ENCODE measurements at regions not wholly inside any gene's neighbourhood (a gene's known extent, or its start where the extent isn't known, plus 50 kb on each side); places are given as distances from the start of the nearest gene placed in this dataset.

DNA sequence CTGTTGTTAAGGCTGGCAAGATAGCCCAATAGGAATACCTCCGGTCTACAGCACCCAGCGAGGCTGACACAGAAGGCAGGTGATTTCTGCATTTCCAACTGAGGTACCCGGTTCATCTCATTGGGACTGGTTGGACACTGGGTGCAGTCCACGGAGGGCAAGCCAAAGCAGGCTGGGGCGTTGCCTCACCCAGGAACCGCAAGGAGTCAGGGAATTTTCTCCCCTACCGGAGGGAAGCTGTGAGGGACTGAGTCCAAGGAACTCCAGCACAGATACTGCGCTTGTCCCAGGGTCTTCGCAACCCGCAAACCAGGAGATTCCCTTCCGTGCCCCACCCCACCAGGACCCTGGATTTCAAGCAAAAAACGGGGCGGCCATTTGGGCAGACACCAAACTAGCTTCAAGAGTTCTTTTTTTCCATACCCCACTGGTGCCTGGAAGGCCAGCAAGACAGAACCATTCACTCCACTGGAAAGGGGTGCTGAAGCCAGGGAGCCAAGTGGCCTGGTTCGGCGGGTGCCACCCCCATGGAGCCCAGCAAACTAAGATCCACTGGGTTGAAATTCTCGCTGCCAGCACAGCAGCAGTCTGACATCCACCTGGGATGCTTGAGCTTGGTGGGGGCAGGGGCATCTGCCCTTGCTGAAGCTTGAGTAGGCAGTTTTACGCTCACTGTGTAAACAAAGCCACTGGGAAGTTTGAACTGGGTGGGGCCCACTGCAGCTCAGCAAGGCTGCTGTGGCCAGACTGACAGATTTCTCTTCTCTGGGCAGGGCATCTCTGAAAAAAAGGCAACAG lies 647.2 kb downstream of the BNC2 start:
- H3K27ac ChIP-seq: no peak overlapping the region
- TF ChIP-seq ZFX (IDR thresholded peaks at IDR 0.05; ENCODE audit: borderline replicate concordance): no peak

DNA sequence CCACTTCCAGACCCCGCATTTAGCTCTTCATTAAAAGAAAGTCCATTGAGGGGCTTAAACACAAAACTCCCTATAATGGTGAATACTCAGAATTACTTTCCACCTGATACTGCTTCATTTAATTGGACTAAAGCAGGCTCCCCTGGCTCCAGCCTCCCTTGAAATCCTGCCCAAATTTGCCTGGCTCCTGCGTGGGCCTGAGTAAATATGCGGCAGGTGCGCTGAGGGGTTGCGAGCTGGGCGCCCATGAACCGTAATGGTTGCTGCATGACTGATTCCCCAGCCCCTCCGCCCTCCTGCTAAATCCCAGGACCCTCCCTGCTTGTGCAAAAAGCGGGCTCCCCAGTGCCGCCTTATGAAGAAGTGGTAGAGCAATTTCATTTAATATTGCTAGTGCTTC lies 639.7 kb downstream of the BNC2 start:
- no peak overlapping the region for H3K27ac ChIP-seq
- TF ChIP-seq, protein P1, sequence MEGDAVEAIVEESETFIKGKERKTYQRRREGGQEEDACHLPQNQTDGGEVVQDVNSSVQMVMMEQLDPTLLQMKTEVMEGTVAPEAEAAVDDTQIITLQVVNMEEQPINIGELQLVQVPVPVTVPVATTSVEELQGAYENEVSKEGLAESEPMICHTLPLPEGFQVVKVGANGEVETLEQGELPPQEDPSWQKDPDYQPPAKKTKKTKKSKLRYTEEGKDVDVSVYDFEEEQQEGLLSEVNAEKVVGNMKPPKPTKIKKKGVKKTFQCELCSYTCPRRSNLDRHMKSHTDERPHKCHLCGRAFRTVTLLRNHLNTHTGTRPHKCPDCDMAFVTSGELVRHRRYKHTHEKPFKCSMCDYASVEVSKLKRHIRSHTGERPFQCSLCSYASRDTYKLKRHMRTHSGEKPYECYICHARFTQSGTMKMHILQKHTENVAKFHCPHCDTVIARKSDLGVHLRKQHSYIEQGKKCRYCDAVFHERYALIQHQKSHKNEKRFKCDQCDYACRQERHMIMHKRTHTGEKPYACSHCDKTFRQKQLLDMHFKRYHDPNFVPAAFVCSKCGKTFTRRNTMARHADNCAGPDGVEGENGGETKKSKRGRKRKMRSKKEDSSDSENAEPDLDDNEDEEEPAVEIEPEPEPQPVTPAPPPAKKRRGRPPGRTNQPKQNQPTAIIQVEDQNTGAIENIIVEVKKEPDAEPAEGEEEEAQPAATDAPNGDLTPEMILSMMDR (IDR thresholded peaks at IDR 0.05): no peak
- TF ChIP-seq ZFX (IDR thresholded peaks at IDR 0.05; ENCODE audit: borderline replicate concordance): no peak

DNA sequence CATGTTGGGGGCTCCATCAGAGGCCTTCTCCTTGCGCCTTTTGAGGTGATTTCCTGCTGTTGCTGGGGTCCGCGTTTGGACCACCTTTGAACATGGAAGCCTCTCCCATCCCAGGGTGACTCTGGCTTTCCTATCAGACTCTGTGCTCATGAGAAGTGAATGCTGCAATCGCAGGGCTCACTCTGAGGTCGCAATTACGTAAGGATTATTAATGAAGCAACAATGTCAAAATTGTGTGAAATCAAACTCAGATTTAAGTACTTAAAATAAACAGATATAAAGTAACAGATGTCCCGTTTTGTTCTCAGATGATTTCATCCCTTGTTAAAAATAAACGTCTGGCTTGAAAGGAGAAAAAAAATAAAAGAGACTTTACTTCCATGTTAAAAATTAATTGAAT lies 634.2 kb downstream of the BNC2 start:
- no peak overlapping the region for H3K27ac ChIP-seq
- TF ChIP-seq, protein P1 (IDR thresholded peaks at IDR 0.05): no peak
- TF ChIP-seq ZFX (IDR thresholded peaks at IDR 0.05; ENCODE audit: borderline replicate concordance): no peak

- TF ChIP-seq ZFX (IDR thresholded peaks at IDR 0.05; ENCODE audit: borderline replicate concordance): no peak
- TF ChIP-seq, protein P1 (IDR thresholded peaks at IDR 0.05): no peak
- H3K27ac ChIP-seq: no peak overlapping the region
These were observed 633.6 kb downstream of the BNC2 start for GRCh38 chr9:16236882-16237281.

GRCh38 chr9:16238623-16239138 lies 631.8 kb downstream of the BNC2 start:
- no peak for TF ChIP-seq ZFX (IDR thresholded peaks at IDR 0.05; ENCODE audit: borderline replicate concordance)
- TF ChIP-seq, protein P1 (IDR thresholded peaks at IDR 0.05): no peak
- no peak overlapping the region for H3K27ac ChIP-seq

DNA sequence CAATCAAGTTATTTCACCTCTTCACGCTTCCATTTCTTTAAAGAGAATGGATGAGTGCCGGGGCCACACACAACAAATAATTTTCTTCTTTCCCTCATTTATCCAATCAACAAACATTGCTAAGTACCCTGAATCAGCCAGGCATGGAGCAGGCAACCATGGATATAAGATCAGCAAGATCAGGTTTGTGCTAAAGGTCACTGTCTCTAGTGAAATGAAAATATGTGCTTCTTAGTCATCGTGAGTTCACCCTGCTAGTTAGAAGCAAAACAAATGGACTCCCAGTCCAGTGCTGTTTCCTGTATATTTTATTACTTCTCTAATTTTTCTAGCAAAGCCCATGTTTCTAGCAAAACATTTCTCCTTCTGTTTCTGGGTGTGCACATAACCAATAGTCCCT lies 629.2 kb downstream of the BNC2 start:
- TF ChIP-seq, protein P1 (IDR thresholded peaks at IDR 0.05): no peak
- TF ChIP-seq ZFX (IDR thresholded peaks at IDR 0.05; ENCODE audit: borderline replicate concordance): no peak
- no peak overlapping the region for H3K27ac ChIP-seq

DNA sequence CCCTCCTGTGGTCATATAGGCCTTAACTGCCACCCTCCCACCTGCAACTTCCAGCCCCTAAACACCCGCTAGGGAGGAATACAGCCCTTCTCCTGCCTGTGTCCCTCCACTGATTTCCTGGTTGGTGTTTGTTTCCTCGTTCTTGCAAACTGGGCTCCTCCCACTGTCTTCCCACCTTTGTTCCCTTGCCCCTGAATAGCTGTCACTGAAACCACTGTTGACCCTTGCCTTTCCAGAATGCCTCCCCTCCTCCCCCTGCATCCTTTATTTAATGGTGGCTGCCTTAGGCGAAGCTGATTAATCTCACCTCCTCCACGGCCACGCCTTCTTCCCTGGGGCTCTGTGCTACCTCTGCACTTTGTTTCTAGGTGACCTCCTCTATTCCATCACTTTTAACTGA lies 626.7 kb downstream of the BNC2 start:
- TF ChIP-seq, protein P1 (IDR thresholded peaks at IDR 0.05): no peak
- no peak for TF ChIP-seq ZFX (IDR thresholded peaks at IDR 0.05; ENCODE audit: borderline replicate concordance)
- no peak overlapping the region for H3K27ac ChIP-seq

All from 22Rv1 (cell line).